OCI-LY3 (cell line): ENCODE measurements at regions not wholly inside any gene's neighbourhood (a gene's known extent, or its start where the extent isn't known, plus 50 kb on each side); places are given as distances from the start of the nearest gene placed in this dataset.

ENCODE experiments used
- H2AFZ ChIP-seq: fragments of 200-600, 300-600 bp; shearing (Covaris generic); 2 replicates; pipeline ENCODE4 v1.6.0; 2014; ENCODE audit warnings: antibody characterized with exemption, low read depth, low read length
- H3K27ac ChIP-seq: fragments of 200-600, 300-600 bp; sonication (generic); 2 replicates; pipeline ENCODE4 v1.5.1; 2014; ENCODE audit warnings: mild to moderate bottlenecking, low read length, moderate library complexity, mixed read lengths
- H3K27me3 ChIP-seq: fragments of 200-600, 300-600 bp; sonication (generic); 2 replicates; pipeline ENCODE4 v1.6.1; 2014; ENCODE audit warnings: low read depth, low read length, mixed read lengths
- H3K36me3 ChIP-seq: fragments of 200-600, 300-600 bp; sonication (generic); replicated peaks from 2 replicates; pipeline ENCODE3; 2014; ENCODE audit warnings: low read depth, low read length, mixed read lengths
- H3K4me1 ChIP-seq: fragments of 300-600, 200-600 bp; sonication (generic); 2 replicates; pipeline ENCODE4 v1.6.1; 2014; ENCODE audit warnings: low read length, mixed read lengths
- H3K4me2 ChIP-seq: fragments of 200-600, 300-600 bp; sonication (generic); 2 replicates; pipeline ENCODE4 v1.6.1; 2014; ENCODE audit warnings: low read length, mixed read lengths
- H3K4me3 ChIP-seq: fragments of 300-600, 200-600 bp; sonication (generic); 2 replicates; pipeline ENCODE4 v1.5.1; 2014; ENCODE audit warnings: antibody characterized with exemption, mild to moderate bottlenecking, low read length, moderate library complexity
- H3K79me2 ChIP-seq: fragments of 300-600, 200-600 bp; shearing (Covaris generic); 2 replicates; pipeline ENCODE4 v1.6.1; 2014; ENCODE audit warnings: mild to moderate bottlenecking, low read length, mixed read lengths
- H3K9ac ChIP-seq: fragments of 300-600, 200-600 bp; shearing (Covaris generic); 2 replicates; pipeline ENCODE4 v1.6.0; 2014; ENCODE audit warnings: mild to moderate bottlenecking, low read length, moderate library complexity
- H3K9me3 ChIP-seq: fragments of 200-600, 300-600 bp; shearing (Covaris generic); 2 replicates; pipeline ENCODE4 v1.6.1; 2014; ENCODE audit warnings: low read length, mixed read lengths; ENCODE audit not compliant: insufficient read depth
- H4K20me1 ChIP-seq: fragments of 200-600, 300-600 bp; sonication (generic); 2 replicates; pipeline ENCODE4 v1.6.1; 2016; ENCODE audit warnings: low read length, mixed read lengths; ENCODE audit not compliant: insufficient read depth
- EZH2phosphoT487 ChIP-seq: fragments of 200-600 bp; shearing (Covaris generic); IDR thresholded peaks from 2 replicates; pipeline ENCODE4 v1.6.1; 2018; ENCODE audit warnings: antibody characterized with exemption, mixed run types, low read depth
- TF ChIP-seq, protein P1 (sequence below): fragments of 200-600, 300-600 bp; sonication (generic); IDR thresholded peaks from 2 replicates; pipeline ENCODE4 v1.5.1; 2014; ENCODE audit warnings: antibody characterized with exemption, low read length, low read depth

DNA sequence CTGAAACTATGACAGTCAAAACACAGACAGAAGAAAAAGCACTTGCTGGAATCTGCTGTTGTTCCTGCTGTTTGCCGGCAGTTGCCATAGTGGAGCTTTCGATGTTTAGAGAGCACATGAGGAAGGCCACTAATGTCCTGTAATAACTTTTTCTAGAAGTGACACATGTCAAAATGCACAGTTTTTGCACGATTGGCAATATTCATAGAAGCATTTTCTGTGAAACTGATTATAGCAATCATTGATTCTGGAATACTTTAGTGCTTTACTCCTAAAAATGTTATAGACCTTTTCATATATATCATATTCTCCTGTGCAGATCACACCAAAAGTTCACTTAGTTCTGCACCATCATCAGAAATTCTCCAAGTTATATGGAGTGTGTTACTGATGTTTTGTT is 407.0 kb upstream of the SOX9 start:
- Histone ChIP-seq H3K4me1 (no peaks in the 10 kb centered on the region), H3K27me3 (no peaks in the 10 kb centered on the region), H3K9ac (no peak overlapping the region), H3K9me3 (no peaks in the 10 kb centered on the region), H3K36me3 (no peaks in the 10 kb centered on the region), H3K4me2 (no peak overlapping the region), H3K27ac (no peak overlapping the region), H2AFZ (no peak overlapping the region), H4K20me1 (no peaks in the 10 kb centered on the region), H3K4me3 (no peak overlapping the region), H3K79me2 (no peaks in the 10 kb centered on the region)
- TF ChIP-seq, protein P1, sequence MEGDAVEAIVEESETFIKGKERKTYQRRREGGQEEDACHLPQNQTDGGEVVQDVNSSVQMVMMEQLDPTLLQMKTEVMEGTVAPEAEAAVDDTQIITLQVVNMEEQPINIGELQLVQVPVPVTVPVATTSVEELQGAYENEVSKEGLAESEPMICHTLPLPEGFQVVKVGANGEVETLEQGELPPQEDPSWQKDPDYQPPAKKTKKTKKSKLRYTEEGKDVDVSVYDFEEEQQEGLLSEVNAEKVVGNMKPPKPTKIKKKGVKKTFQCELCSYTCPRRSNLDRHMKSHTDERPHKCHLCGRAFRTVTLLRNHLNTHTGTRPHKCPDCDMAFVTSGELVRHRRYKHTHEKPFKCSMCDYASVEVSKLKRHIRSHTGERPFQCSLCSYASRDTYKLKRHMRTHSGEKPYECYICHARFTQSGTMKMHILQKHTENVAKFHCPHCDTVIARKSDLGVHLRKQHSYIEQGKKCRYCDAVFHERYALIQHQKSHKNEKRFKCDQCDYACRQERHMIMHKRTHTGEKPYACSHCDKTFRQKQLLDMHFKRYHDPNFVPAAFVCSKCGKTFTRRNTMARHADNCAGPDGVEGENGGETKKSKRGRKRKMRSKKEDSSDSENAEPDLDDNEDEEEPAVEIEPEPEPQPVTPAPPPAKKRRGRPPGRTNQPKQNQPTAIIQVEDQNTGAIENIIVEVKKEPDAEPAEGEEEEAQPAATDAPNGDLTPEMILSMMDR, result no peak

DNA sequence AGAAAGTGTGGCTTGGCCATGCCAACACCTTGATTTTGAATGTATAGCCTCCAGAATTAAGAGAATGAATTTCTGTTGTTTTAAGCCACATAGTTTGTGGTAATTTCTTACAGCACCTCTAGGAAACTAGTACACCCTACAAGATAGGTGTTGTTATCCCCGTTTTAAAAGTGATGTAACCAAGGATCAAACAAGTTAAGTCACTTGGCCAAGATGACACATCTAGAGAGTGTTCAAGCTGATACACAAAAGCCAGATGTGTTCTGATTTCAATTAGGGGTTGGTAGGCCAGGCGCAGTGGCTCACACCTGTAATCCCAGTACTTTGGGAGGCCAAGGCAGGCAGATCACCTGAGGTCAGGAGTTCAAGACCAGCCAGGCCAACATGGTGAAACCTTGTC is 396.5 kb upstream of the SOX9 start:
- Histone ChIP-seq H2AFZ (no peak overlapping the region), H3K79me2 (no peaks in the 10 kb centered on the region), H3K9ac (no peak overlapping the region), H3K27me3 (no peaks in the 10 kb centered on the region), H4K20me1 (no peaks in the 10 kb centered on the region), H3K4me2 (no peak overlapping the region), H3K27ac (no peak overlapping the region), H3K36me3 (no peaks in the 10 kb centered on the region), H3K4me3 (no peak overlapping the region), H3K9me3 (no peaks in the 10 kb centered on the region), H3K4me1 (no peaks in the 10 kb centered on the region)
- TF ChIP-seq EZH2phosphoT487, result no peak
- TF ChIP-seq, protein P1, result no peak

DNA sequence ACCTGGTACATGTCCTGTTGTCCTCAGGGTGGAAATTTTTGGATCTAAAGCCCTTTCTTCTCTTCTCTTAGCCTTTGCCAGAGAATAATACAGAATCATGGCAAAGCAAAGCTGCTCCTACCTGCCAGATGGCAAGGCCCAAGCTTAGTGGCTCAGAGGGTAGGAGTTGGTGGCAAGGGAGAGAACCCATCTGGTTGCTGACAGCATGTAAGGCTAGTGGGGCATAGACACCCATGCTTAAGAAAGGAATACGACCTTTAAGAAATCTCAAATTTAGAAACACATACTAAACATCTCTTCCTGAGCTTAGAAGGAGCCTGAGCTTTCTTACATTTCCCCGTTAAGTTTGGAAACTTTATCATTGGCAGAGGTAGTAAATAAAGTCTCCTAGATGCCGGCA is 395.0 kb upstream of the SOX9 start:
- Histone ChIP-seq H3K4me2 (no peak overlapping the region), H3K79me2 (no peaks in the 10 kb centered on the region), H2AFZ (no peak overlapping the region), H4K20me1 (no peaks in the 10 kb centered on the region), H3K27me3 (no peaks in the 10 kb centered on the region), H3K4me3 (no peak overlapping the region), H3K4me1 (no peaks in the 10 kb centered on the region), H3K27ac (no peak overlapping the region), H3K36me3 (no peaks in the 10 kb centered on the region), H3K9ac (no peak overlapping the region), H3K9me3 (no peaks in the 10 kb centered on the region)
- no peak for TF ChIP-seq EZH2phosphoT487
- TF ChIP-seq, protein P1, result no peak

DNA sequence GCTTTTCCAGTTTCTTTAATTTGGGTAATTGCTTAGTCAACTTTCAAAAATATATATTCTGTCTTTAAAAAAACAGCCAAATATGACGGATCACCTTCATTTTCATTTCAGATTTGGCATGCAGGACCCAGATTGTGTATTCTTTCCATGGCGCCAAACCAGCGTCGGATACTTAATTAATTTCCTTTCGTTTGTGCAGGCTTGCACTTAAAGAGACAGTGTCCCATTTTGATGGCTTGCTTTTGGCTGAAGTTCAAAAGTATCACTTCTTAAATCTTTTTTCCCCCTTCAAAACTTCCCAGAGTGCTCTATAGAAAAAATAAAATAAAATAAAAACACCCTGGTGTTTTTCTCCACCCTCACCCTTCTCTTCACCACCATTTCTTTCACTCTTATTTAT is 394.5 kb upstream of the SOX9 start:
- Histone ChIP-seq H3K9ac (no peak overlapping the region), H3K27ac (no peak overlapping the region), H3K9me3 (no peaks in the 10 kb centered on the region), H3K79me2 (no peaks in the 10 kb centered on the region), H3K36me3 (no peaks in the 10 kb centered on the region), H3K4me2 (no peak overlapping the region), H3K4me1 (no peaks in the 10 kb centered on the region), H2AFZ (no peak overlapping the region), H4K20me1 (no peaks in the 10 kb centered on the region), H3K4me3 (no peak overlapping the region), H3K27me3 (no peaks in the 10 kb centered on the region)
- TF ChIP-seq EZH2phosphoT487, result no peak
- TF ChIP-seq, protein P1, result no peak
